RWPE1 (cell line): ENCODE measurements at regions not wholly inside any gene's neighbourhood (a gene's known extent, or its start where the extent isn't known, plus 50 kb on each side); places are given as distances from the start of the nearest gene placed in this dataset.

Experiments
- CTCF ChIA-PET: fragments of 350-600 bp; sonication (Branson Sonifier 250); formaldehyde crosslinking; extraction: SDS; loops from one replicate; lab custom pipeline; 2021; lab: Yijun Ruan, JAX
- POLR2A ChIA-PET: fragments of 400-600 bp; formaldehyde crosslinking; extraction: SDS; loops from one replicate; lab custom pipeline; 2020; ENCODE audit warnings: antibody characterized with exemption; ENCODE audit not compliant: low non-redundant PET; lab: Yijun Ruan, JAX
- DNase-seq: peaks from one replicate; pipeline ENCODE4 v3.0.0; 2012; ENCODE audit warnings: low spot score
- H3K27ac ChIP-seq: fragments of 450-650 bp; 2 replicates; pipeline ENCODE4 v1.5.1; 2017
- CTCF ChIP-seq: fragments of 450-650 bp; conservative IDR thresholded peaks from 2 replicates; pipeline ENCODE4 v1.5.1; 2017; ENCODE audit warnings: low read depth, mild to moderate bottlenecking

- TF ChIP-seq CTCF: no peak
- CTCF ChIA-PET: no interaction called here
- DNase-seq: no peak
- H3K27ac ChIP-seq: no peak overlapping the region
- POLR2A ChIA-PET: no interaction called here
Observed at GRCh38 chr12:34371050-34371449, 348.8 kb downstream of the ALG10 start.

- H3K27ac ChIP-seq: no peak overlapping the region
- CTCF ChIA-PET: no interaction called here
- no peak for TF ChIP-seq CTCF
Observed at GRCh38 chr12:34372003-34372402, 349.7 kb downstream of the ALG10 start.

GRCh38 chr12:34373926-34374325, 351.6 kb downstream of the ALG10 start:
- no peak for TF ChIP-seq CTCF
- ChIA-PET POLR2A (no interaction called here), CTCF (no interaction called here)
- no peak overlapping the region for H3K27ac ChIP-seq
- no peak for DNase-seq

More at GRCh38 chr12:34372003-34372402, 349.7 kb downstream of the ALG10 start:
- DNase-seq: no peak
- POLR2A ChIA-PET: no interaction called here

GRCh38 chr12:34376133-34376799, 354.0 kb downstream of the ALG10 start:
- DNase-seq: no peak
- H3K27ac ChIP-seq: no peak overlapping the region
- ChIA-PET CTCF (no interaction called here), POLR2A (no interaction called here)
- no peak for TF ChIP-seq CTCF

GRCh38 chr12:34377243-34378035, 355.1 kb downstream of the ALG10 start:
- no peak overlapping the region for H3K27ac ChIP-seq
- DNase-seq: no peak
- no peak for TF ChIP-seq CTCF
- CTCF ChIA-PET: no interaction called here
- POLR2A ChIA-PET: no interaction called here

- no peak overlapping the region for H3K27ac ChIP-seq
- ChIA-PET CTCF (no interaction called here), POLR2A (no interaction called here)
- no peak for DNase-seq
- no peak for TF ChIP-seq CTCF
Observed at GRCh38 chr12:34379142-34379541, 356.8 kb downstream of the ALG10 start.
